ENCODE measurements at regions not wholly inside any gene's neighbourhood (a gene's known extent, or its start where the extent isn't known, plus 50 kb on each side); places are given as distances from the start of the nearest gene placed in this dataset.

- TF ChIP-seq CTCF (conservative IDR thresholded peaks at IDR 0.05; ENCODE audit: low read depth in 2 of 2) (peak; percentile 17 to 59; a peak in 3 of 4 replicates), REST (IDR thresholded peaks at IDR 0.05; ENCODE audit: unreplicated experiment) (no peak), JUNB (IDR thresholded peaks at IDR 0.05; ENCODE audit: unreplicated experiment) (no peak)
Measured at GRCh38 chr13:43963726-43964125, 84.0 kb downstream of the LACC1 start (continued).

- Histone ChIP-seq H3K4me3 (no peak overlapping the region), H3K79me2 (replicated peaks; ENCODE audit: insufficient read depth) (no peaks in the 10 kb centered on the region), H3K9me2 (ENCODE audit: insufficient read depth) (peaks cover 7% of the 10 kb centered on the region; the same call in 1 of the 2 replicates), H3K27ac (ENCODE audit: low read depth) (no peak overlapping the region), H3K27me3 (ENCODE audit: insufficient read depth) (no peaks in the 10 kb centered on the region), H2AFZ (no peak overlapping the region), H3K4me1 (ENCODE audit: insufficient read depth) (no peaks in the 10 kb centered on the region), H4K20me1 (replicated peaks; ENCODE audit: insufficient read depth) (no peaks in the 10 kb centered on the region), H3F3A (replicated peaks; ENCODE audit: low read depth) (no peaks in the 10 kb centered on the region), H3K36me3 (ENCODE audit: insufficient read depth) (no peaks in the 10 kb centered on the region), H3K4me2 (no peak overlapping the region)
- Mint-ChIP-seq H3K27me3 (ENCODE audit: insufficient read depth, low read depth, poor library complexity) (peaks cover 3% of the 10 kb centered on the region), H3K4me1 (peaks cover 8% of the 10 kb centered on the region), H3K27ac (no peak overlapping the region), H3K9me3 (peaks cover 10% of the 10 kb centered on the region), H3K36me3 (ENCODE audit: low read depth) (peaks cover 10% of the 10 kb centered on the region; the same call in 2 of the 3 replicates), H3K4me3 (no peak overlapping the region)
- no peak for ATAC-seq
- no peak for DNase-seq (ENCODE audit: low spot score)
- TF ChIP-seq EZH2 (IDR thresholded peaks at IDR 0.05; ENCODE audit: low read depth, unreplicated experiment) (no peak), CTCF (conservative IDR thresholded peaks at IDR 0.05; ENCODE audit: low read depth in 2 of 2) (no peak), ZNF462 (CRISPR knock-in tag; IDR thresholded peaks at IDR 0.05) (no peak), CREB1 (CRISPR knock-in tag; IDR thresholded peaks at IDR 0.05; ENCODE audit: low read depth) (no peak), ZNF114 (CRISPR knock-in tag; IDR thresholded peaks at IDR 0.05) (no peak), NANOG (IDR thresholded peaks at IDR 0.05; ENCODE audit: borderline replicate concordance) (no peak)
Measured at GRCh38 chr13:43964698-43965458, 85.2 kb downstream of the LACC1 start.
